ENCODE measurements at regions not wholly inside any gene's neighbourhood (a gene's known extent, or its start where the extent isn't known, plus 50 kb on each side); places are given as distances from the start of the nearest gene placed in this dataset.
A peak's percentile ranks its signal among the peaks of the same experiment; 100 is the strongest.

GRCh38 chr2:61626827-61627226, 88.7 kb upstream of the XPO1 start:
- no peak for TF ChIP-seq CTCF (IDR thresholded peaks at IDR 0.05; ENCODE audit: low read depth, low read length, missing control alignments)
- no peak for DNase-seq (ENCODE audit: low read depth)
- no peak overlapping the region for H3K4me3 ChIP-seq (ENCODE audit: low read depth, low read length)
- in situ Hi-C loops (cut with HindIII; ENCODE audit: low sequenced_read_pairs): no loop called here

- TF ChIP-seq CTCF (IDR thresholded peaks at IDR 0.05; ENCODE audit: low read depth, low read length, missing control alignments): no peak
- in situ Hi-C loops (cut with HindIII; ENCODE audit: low sequenced_read_pairs): no loop called here
- no peak overlapping the region for H3K4me3 ChIP-seq (ENCODE audit: low read depth, low read length)
These were observed 85.6 kb upstream of the XPO1 start for GRCh38 chr2:61623747-61624146.

GRCh38 chr2:61620244-61621159, 82.3 kb upstream of the XPO1 start:
- DNase-seq (ENCODE audit: low read depth): peak; percentile 80
- no peak overlapping the region for H3K4me3 ChIP-seq (ENCODE audit: low read depth, low read length)
- in situ Hi-C loops (cut with HindIII; ENCODE audit: low sequenced_read_pairs): no loop called here
- TF ChIP-seq CTCF (IDR thresholded peaks at IDR 0.05; ENCODE audit: low read depth, low read length, missing control alignments): no peak

More at GRCh38 chr2:61623747-61624146, 85.6 kb upstream of the XPO1 start:
- DNase-seq (ENCODE audit: low read depth): no peak

GRCh38 chr2:61619561-61619960, 81.4 kb upstream of the XPO1 start:
- no peak for TF ChIP-seq CTCF (IDR thresholded peaks at IDR 0.05; ENCODE audit: low read depth, low read length, missing control alignments)
- no peak for DNase-seq (ENCODE audit: low read depth)
- in situ Hi-C loops (cut with HindIII; ENCODE audit: low sequenced_read_pairs): no loop called here
- H3K4me3 ChIP-seq (ENCODE audit: low read depth, low read length): no peak overlapping the region

- no peak for DNase-seq (ENCODE audit: low read depth)
- no peak overlapping the region for H3K4me3 ChIP-seq (ENCODE audit: low read depth, low read length)
- in situ Hi-C loops (cut with HindIII; ENCODE audit: low sequenced_read_pairs): no loop called here
- no peak for TF ChIP-seq CTCF (IDR thresholded peaks at IDR 0.05; ENCODE audit: low read depth, low read length, missing control alignments)
These were observed 79.5 kb upstream of the XPO1 start for GRCh38 chr2:61617610-61618009.

- DNase-seq (ENCODE audit: low read depth): no peak
- no peak overlapping the region for H3K4me3 ChIP-seq (ENCODE audit: low read depth, low read length)
- no peak for TF ChIP-seq CTCF (IDR thresholded peaks at IDR 0.05; ENCODE audit: low read depth, low read length, missing control alignments)
- in situ Hi-C loops (cut with HindIII; ENCODE audit: low sequenced_read_pairs): no loop called here
These were observed 67.1 kb upstream of the XPO1 start for GRCh38 chr2:61605245-61605644.

All from astrocyte of the cerebellum (primary cell).